Neutrophil (primary cell): ENCODE measurements at regions not wholly inside any gene's neighbourhood (a gene's known extent, or its start where the extent isn't known, plus 50 kb on each side); places are given as distances from the start of the nearest gene placed in this dataset.

Experiments
- H3K27ac ChIP-seq: fragments of 200-600 bp; sonication (generic); 2 replicates; pipeline ENCODE4 v1.5.1; 2016; ENCODE audit warnings: mild to moderate bottlenecking, moderate library complexity
- H3K27me3 ChIP-seq: fragments of 200-600 bp; sonication (generic); 2 replicates; pipeline ENCODE4 v1.6.0; 2016; ENCODE audit warnings: mild to moderate bottlenecking
- H3K36me3 ChIP-seq: fragments of 200-600 bp; sonication (generic); 2 replicates; pipeline ENCODE4 v1.5.1; 2017
- H3K4me1 ChIP-seq, 2 experiments: fragments of 200-600 bp in 1 of 2; sonication (generic) in 1 of 2; 1 replicate in 1 of 2; 2 replicates in 1 of 2; pipeline versions ENCODE4 v1.5.1 to v1.6.1; 2013 to 2016; ENCODE audit warnings: low read depth in 1 of 2, low read length in 1 of 2, mild to moderate bottlenecking in 1 of 2, moderate library complexity in 1 of 2; ENCODE audit not compliant: control insufficient read depth in 1 of 2, insufficient read depth in 1 of 2
- H3K4me3 ChIP-seq, 2 experiments: fragments of 200-600 bp in 1 of 2; sonication (generic) in 1 of 2; 1 replicate in 1 of 2; 2 replicates in 1 of 2; pipeline ENCODE4 v1.5.1; 2013 to 2016; ENCODE audit warnings: low read depth in 1 of 2, low read length in 1 of 2, mild to moderate bottlenecking in 1 of 2, moderate library complexity in 1 of 2
- H3K9me3 ChIP-seq: fragments of 200-600 bp; sonication (generic); 2 replicates; pipeline ENCODE4 v1.5.1; 2016
- TF ChIP-seq, protein P1 (sequence below): fragments of 200-600 bp; sonication (generic); IDR thresholded peaks from 2 replicates; pipeline ENCODE4 v1.5.1; 2016; ENCODE audit warnings: antibody characterized with exemption

DNA sequence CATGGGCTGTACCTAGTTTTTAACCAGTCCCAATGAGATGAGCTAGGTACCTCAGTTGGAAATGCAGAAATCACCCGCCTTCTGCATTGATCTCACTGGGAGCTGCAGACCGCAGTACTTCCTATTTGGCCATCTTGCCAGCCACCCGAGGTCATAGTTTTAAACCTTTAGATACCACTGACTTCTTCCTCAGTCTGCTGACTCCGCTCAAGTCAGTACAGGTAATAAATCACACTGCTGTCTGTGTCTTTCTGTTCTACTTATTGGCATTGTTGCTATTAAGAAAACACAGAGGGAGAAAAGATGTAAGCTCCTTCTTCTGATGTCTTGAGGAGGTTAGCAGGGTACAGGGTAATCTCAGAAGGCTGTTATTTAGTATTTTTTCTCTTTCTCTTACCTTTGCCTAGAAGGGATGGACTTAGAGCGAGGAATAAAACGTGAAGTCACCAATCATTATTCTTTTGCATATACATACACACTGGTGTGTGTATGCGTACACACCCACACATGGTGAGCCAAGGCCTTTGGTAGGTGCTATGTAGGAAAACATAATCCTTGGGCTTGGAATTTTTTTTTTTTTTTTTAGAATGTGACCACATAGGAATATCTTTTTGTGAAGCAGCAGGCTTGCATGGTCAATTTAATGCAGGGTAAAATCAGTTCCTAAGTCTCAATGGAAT lies 197.2 kb downstream of the EDEM1 start:
- Histone ChIP-seq H3K4me1 (no peaks in the 10 kb centered on the region), H3K9me3 (no peaks in the 10 kb centered on the region), H3K27ac (no peak overlapping the region), H3K36me3 (no peaks in the 10 kb centered on the region), H3K4me3 (no peak overlapping the region), H3K27me3 (no peaks in the 10 kb centered on the region)
- TF ChIP-seq, protein P1, sequence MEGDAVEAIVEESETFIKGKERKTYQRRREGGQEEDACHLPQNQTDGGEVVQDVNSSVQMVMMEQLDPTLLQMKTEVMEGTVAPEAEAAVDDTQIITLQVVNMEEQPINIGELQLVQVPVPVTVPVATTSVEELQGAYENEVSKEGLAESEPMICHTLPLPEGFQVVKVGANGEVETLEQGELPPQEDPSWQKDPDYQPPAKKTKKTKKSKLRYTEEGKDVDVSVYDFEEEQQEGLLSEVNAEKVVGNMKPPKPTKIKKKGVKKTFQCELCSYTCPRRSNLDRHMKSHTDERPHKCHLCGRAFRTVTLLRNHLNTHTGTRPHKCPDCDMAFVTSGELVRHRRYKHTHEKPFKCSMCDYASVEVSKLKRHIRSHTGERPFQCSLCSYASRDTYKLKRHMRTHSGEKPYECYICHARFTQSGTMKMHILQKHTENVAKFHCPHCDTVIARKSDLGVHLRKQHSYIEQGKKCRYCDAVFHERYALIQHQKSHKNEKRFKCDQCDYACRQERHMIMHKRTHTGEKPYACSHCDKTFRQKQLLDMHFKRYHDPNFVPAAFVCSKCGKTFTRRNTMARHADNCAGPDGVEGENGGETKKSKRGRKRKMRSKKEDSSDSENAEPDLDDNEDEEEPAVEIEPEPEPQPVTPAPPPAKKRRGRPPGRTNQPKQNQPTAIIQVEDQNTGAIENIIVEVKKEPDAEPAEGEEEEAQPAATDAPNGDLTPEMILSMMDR, result no peak

DNA sequence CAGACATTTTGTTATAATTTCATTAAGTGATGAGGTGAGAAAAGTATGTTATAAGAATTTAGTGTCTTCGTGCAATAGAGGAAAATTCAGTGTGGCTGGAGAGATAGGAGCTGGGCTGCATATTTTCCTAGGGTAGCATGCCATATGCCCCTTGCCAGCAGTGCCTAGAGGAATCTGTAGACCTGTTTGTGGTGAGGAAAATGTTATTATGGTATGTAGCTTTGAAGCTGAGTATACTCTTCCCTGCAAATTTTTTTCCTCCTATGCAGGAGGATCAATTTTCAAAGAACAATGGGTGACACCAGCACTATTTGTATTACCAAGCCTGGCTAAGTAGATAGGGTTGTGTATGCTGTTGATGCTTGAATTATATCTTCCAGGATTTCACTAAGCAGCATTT lies 200.6 kb downstream of the EDEM1 start:
- no peaks in the 10 kb centered on the region for H3K4me1 ChIP-seq
- H3K9me3 ChIP-seq, result no peaks in the 10 kb centered on the region
- TF ChIP-seq, protein P1, result no peak
- H3K27me3 ChIP-seq, result no peaks in the 10 kb centered on the region
- no peak overlapping the region for H3K27ac ChIP-seq
- H3K36me3 ChIP-seq, result no peaks in the 10 kb centered on the region
- no peak overlapping the region for H3K4me3 ChIP-seq

DNA sequence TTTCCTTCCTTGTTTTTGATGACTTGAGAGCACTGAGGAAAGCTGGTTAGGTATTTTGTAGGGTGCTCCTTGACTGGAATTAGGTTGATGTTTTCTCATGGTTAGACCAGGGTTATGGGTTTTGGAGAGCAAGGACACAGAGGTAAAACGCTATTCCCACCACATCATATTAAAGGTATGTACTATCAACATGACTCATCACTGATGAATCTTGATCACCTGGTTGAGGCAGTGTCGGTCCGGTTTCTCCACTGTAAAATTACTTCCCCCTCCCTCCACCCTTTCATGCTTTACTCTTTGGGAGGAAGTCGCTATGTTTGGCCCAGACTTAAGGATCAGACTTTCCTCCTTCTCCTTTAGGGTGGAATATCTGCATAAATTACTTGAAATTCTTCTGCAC lies 201.6 kb downstream of the EDEM1 start:
- H3K36me3 ChIP-seq, result no peaks in the 10 kb centered on the region
- no peak overlapping the region for H3K4me3 ChIP-seq
- no peaks in the 10 kb centered on the region for H3K4me1 ChIP-seq
- no peaks in the 10 kb centered on the region for H3K27me3 ChIP-seq
- TF ChIP-seq, protein P1, result no peak
- H3K27ac ChIP-seq, result no peak overlapping the region
- H3K9me3 ChIP-seq, result no peaks in the 10 kb centered on the region

DNA sequence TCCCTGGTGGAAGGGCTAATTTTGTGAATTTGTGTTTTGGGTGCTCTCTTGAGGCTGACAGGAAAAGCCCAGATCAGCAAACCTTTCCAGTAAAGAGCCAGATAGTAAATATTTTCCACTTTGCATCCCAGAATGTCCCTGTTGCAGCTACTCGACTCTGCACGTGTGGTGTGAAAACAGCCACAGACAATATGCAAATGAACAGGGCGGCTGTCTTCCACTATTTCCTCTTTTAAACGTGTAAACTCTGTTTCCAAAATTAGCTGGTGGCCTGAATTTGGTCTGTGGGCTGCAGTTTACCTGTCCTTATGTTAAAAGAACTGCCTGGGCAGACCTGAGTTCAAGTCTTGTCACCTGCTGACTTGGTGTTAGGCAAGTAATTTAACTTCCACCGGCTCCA lies 202.7 kb downstream of the EDEM1 start:
- H3K4me3 ChIP-seq, result no peak overlapping the region
- H3K27me3 ChIP-seq, result no peaks in the 10 kb centered on the region
- H3K4me1 ChIP-seq, result no peaks in the 10 kb centered on the region
- H3K9me3 ChIP-seq, result no peaks in the 10 kb centered on the region
- TF ChIP-seq, protein P1, result no peak
- no peak overlapping the region for H3K27ac ChIP-seq
- no peaks in the 10 kb centered on the region for H3K36me3 ChIP-seq

DNA sequence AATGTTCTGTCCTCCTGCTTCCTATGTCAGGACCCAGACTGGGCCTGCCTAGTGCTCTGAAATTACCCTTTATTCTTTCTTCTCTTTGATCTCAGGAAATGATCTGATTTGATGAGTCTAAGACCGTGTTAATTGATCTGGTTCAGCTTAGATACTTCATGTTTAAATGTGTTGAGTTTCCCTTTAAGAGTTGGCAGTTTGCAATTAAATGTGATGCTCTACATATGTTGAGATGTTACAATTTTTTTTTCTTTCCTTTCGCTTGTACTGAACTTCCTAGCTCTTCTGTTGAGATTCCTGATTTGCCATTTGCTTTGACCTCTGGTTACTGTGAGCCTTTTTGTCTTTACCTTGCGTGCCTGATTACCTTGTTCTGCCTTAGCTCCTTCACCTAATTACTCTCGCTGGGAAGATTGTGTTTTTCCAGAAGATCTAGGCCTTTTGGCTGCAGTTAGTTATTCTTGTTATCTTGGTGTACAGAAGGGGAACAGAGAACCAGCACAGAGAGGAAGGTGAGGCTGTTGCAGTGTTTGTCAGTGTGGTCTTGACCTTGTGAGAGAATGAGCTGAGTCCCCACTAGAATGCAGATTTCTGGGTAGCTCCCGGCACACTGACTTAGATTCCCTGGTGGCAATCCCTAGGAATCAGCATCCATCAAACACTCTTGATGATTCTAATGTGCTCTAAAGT lies 203.6 kb downstream of the EDEM1 start:
- H3K27ac ChIP-seq, result no peak overlapping the region
- H3K27me3 ChIP-seq, result no peaks in the 10 kb centered on the region
- H3K4me3 ChIP-seq, result no peak overlapping the region
- TF ChIP-seq, protein P1, result no peak
- H3K9me3 ChIP-seq, result no peaks in the 10 kb centered on the region
- H3K4me1 ChIP-seq, result no peaks in the 10 kb centered on the region
- H3K36me3 ChIP-seq, result no peaks in the 10 kb centered on the region
